ENCODE measurements at regions not wholly inside any gene's neighbourhood (a gene's known extent, or its start where the extent isn't known, plus 50 kb on each side); places are given as distances from the start of the nearest gene placed in this dataset.

GRCh38 chr17:71632328-71632727 is 488.5 kb upstream of the SOX9 start:
- no peak for DNase-seq (ENCODE audit: low read depth, low spot score)
- no peaks in the 10 kb centered on the region for H3K27me3 ChIP-seq (ENCODE audit: control insufficient read depth, insufficient read depth, low read length)
- no peaks in the 10 kb centered on the region for H3K36me3 ChIP-seq (ENCODE audit: control insufficient read depth, insufficient read depth, low read length)
- ChIA-PET POLR2A (no interaction called here), CTCF (no interaction called here)
- no peaks in the 10 kb centered on the region for H3K4me1 ChIP-seq (ENCODE audit: control insufficient read depth, insufficient read depth, low read length)
- ATAC-seq, result no peak
- no peak overlapping the region for H3K27ac ChIP-seq (ENCODE audit: low read length)
- BruUV-seq (replicated peaks), result no TSS peak
- H3K4me3 ChIP-seq (ENCODE audit: low read depth in 2 of 2, low read length in 2 of 2), result no peak overlapping the region
- in situ Hi-C loops (cut with HindIII; ENCODE audit: low pct_unique_long_range_greater_than_20kb, low sequenced_read_pairs), result no loop called here
- H3K9me3 ChIP-seq (ENCODE audit: control insufficient read depth, insufficient read depth, low read depth, low read length), result no peaks in the 10 kb centered on the region
- intact Hi-C loops (cut with micrococcal nuclease; ENCODE audit: unreplicated experiment), result loop anchor here (10.0 kb wide), 1 partner anchor 482 kb away; no protein-coding TSS in a partner anchor
- TF ChIP-seq, protein P1, sequence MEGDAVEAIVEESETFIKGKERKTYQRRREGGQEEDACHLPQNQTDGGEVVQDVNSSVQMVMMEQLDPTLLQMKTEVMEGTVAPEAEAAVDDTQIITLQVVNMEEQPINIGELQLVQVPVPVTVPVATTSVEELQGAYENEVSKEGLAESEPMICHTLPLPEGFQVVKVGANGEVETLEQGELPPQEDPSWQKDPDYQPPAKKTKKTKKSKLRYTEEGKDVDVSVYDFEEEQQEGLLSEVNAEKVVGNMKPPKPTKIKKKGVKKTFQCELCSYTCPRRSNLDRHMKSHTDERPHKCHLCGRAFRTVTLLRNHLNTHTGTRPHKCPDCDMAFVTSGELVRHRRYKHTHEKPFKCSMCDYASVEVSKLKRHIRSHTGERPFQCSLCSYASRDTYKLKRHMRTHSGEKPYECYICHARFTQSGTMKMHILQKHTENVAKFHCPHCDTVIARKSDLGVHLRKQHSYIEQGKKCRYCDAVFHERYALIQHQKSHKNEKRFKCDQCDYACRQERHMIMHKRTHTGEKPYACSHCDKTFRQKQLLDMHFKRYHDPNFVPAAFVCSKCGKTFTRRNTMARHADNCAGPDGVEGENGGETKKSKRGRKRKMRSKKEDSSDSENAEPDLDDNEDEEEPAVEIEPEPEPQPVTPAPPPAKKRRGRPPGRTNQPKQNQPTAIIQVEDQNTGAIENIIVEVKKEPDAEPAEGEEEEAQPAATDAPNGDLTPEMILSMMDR (IDR thresholded peaks at IDR 0.05), result no peak
- TF ChIP-seq SIN3A (IDR thresholded peaks at IDR 0.05; ENCODE audit: borderline replicate concordance, insufficient read depth, low read depth, low read length) (no peak), TCF7L2 (IDR thresholded peaks at IDR 0.05; ENCODE audit: low read depth, low read length) (peak; percentile 89), POLR2AphosphoS5 (IDR thresholded peaks at IDR 0.05; ENCODE audit: low read depth, low read length) (no peak), REST (IDR thresholded peaks at IDR 0.05; ENCODE audit: insufficient read depth in 1 of 2, low read depth in 2 of 2, low read length in 1 of 2) (no peak)

- TF ChIP-seq, protein P1 (IDR thresholded peaks at IDR 0.05), result no peak
- TF ChIP-seq REST (IDR thresholded peaks at IDR 0.05; ENCODE audit: insufficient read depth in 1 of 2, low read depth in 2 of 2, low read length in 1 of 2), result no peak
- TF ChIP-seq TCF7L2 (IDR thresholded peaks at IDR 0.05; ENCODE audit: low read depth, low read length), result no peak
- TF ChIP-seq SIN3A (IDR thresholded peaks at IDR 0.05; ENCODE audit: borderline replicate concordance, insufficient read depth, low read depth, low read length), result no peak
- no peak for TF ChIP-seq POLR2AphosphoS5 (IDR thresholded peaks at IDR 0.05; ENCODE audit: low read depth, low read length)
- Histone ChIP-seq H3K4me3 (ENCODE audit: low read depth in 2 of 2, low read length in 2 of 2) (no peak overlapping the region), H3K27me3 (ENCODE audit: control insufficient read depth, insufficient read depth, low read length) (no peaks in the 10 kb centered on the region), H3K27ac (ENCODE audit: low read length) (no peak overlapping the region), H3K9me3 (ENCODE audit: control insufficient read depth, insufficient read depth, low read depth, low read length) (no peaks in the 10 kb centered on the region), H3K4me1 (ENCODE audit: control insufficient read depth, insufficient read depth, low read length) (no peaks in the 10 kb centered on the region), H3K36me3 (ENCODE audit: control insufficient read depth, insufficient read depth, low read length) (no peaks in the 10 kb centered on the region)
- peak; percentile 80 for ATAC-seq
- DNase-seq (ENCODE audit: low read depth, low spot score), result peak; percentile 56
- no TSS peak for BruUV-seq (replicated peaks)
- ChIA-PET POLR2A (no interaction called here), CTCF (no interaction called here)
- in situ Hi-C loops (cut with HindIII; ENCODE audit: low pct_unique_long_range_greater_than_20kb, low sequenced_read_pairs) (no loop called here), intact Hi-C loops (cut with micrococcal nuclease; ENCODE audit: unreplicated experiment) (loop anchor here (10.0 kb wide), 1 partner anchor 481 kb away; no protein-coding TSS in a partner anchor)
Observed at GRCh38 chr17:71633391-71633849, 487.4 kb upstream of the SOX9 start.

Measured in Panc1 (cell line).